ENCODE measurements at regions not wholly inside any gene's neighbourhood (a gene's known extent, or its start where the extent isn't known, plus 50 kb on each side); places are given as distances from the start of the nearest gene placed in this dataset.

DNA sequence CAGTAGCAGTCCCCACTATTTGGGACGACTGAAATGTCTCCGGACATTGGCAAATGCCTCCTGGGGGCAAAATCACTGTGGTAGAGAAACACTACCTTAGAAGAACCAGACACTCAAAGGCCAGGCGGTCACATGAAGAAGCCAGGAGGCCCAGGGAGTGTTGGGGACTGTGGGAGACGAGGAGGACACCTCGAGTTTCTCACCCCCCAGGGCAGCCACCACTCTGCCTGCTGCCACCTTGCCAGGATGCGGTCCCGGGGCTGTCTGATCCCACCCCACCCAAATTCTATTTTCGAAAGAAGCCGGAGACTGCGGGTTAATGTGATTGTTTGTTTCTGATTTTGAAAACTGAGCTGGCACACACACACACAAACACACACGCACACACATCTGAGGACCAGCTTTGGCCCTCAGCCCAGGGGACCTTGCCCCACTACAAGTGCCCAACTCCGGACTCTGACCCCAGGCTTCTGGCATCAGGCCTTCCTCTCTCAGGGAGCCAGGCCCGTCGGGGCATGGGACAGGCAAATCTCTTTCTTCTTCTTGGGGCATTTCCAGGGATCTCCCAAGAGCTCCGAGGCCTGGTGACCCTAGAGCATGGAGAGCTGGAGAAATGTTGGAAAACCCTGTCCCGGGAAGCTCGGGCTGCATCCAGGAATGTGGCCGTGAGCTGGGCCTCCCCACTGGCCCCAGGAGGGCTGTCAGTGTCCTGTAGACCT, 187.5 kb upstream of the PMEPA1 start:
- no peak overlapping the region for H3K27ac ChIP-seq (replicated peaks)
- no peak for DNase-seq (ENCODE audit: low read depth in 1 of 2, low spot score in 1 of 2)
- TF ChIP-seq SPI1 (IDR thresholded peaks at IDR 0.05; ENCODE audit: borderline replicate concordance, low read depth) (no peak), GABPA (IDR thresholded peaks at IDR 0.05; ENCODE audit: low read depth) (no peak), POLR2AphosphoS5 (IDR thresholded peaks at IDR 0.05; ENCODE audit: low read depth) (no peak)
- TF ChIP-seq, protein P1, sequence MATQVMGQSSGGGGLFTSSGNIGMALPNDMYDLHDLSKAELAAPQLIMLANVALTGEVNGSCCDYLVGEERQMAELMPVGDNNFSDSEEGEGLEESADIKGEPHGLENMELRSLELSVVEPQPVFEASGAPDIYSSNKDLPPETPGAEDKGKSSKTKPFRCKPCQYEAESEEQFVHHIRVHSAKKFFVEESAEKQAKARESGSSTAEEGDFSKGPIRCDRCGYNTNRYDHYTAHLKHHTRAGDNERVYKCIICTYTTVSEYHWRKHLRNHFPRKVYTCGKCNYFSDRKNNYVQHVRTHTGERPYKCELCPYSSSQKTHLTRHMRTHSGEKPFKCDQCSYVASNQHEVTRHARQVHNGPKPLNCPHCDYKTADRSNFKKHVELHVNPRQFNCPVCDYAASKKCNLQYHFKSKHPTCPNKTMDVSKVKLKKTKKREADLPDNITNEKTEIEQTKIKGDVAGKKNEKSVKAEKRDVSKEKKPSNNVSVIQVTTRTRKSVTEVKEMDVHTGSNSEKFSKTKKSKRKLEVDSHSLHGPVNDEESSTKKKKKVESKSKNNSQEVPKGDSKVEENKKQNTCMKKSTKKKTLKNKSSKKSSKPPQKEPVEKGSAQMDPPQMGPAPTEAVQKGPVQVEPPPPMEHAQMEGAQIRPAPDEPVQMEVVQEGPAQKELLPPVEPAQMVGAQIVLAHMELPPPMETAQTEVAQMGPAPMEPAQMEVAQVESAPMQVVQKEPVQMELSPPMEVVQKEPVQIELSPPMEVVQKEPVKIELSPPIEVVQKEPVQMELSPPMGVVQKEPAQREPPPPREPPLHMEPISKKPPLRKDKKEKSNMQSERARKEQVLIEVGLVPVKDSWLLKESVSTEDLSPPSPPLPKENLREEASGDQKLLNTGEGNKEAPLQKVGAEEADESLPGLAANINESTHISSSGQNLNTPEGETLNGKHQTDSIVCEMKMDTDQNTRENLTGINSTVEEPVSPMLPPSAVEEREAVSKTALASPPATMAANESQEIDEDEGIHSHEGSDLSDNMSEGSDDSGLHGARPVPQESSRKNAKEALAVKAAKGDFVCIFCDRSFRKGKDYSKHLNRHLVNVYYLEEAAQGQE (IDR thresholded peaks at IDR 0.05; ENCODE audit: insufficient replicate concordance, low read depth) = no peak
- TF ChIP-seq, protein P2, sequence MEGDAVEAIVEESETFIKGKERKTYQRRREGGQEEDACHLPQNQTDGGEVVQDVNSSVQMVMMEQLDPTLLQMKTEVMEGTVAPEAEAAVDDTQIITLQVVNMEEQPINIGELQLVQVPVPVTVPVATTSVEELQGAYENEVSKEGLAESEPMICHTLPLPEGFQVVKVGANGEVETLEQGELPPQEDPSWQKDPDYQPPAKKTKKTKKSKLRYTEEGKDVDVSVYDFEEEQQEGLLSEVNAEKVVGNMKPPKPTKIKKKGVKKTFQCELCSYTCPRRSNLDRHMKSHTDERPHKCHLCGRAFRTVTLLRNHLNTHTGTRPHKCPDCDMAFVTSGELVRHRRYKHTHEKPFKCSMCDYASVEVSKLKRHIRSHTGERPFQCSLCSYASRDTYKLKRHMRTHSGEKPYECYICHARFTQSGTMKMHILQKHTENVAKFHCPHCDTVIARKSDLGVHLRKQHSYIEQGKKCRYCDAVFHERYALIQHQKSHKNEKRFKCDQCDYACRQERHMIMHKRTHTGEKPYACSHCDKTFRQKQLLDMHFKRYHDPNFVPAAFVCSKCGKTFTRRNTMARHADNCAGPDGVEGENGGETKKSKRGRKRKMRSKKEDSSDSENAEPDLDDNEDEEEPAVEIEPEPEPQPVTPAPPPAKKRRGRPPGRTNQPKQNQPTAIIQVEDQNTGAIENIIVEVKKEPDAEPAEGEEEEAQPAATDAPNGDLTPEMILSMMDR (IDR thresholded peaks at IDR 0.05; ENCODE audit: insufficient read depth, low read length) = no peak
- H3K27me3 ChIP-seq (ENCODE audit: insufficient read depth, poor library complexity, severe bottlenecking) = no peaks in the 10 kb centered on the region
- H3K4me3 ChIP-seq (replicated peaks; ENCODE audit: insufficient read depth, low read length) = no peak overlapping the region

DNA sequence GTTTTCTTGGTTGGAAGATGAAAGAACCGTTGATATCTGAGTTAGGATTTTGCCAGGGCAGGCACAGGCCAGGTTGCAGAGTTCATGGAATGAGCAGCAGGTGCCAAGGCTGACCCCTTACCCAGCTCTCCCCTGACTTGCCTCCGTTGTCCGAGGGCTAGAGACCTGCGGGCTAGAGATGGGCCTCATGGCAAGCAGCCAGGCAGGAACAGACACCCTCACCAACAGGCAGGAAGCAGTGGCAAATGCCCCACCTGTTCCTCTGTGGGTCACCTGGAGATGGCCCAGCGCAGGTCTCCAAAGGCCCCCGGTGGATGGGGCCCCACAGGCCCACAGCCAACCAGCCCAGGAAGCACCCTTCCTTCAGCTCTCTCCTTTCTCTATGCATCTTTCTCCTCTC, 186.7 kb upstream of the PMEPA1 start:
- H3K27me3 ChIP-seq (ENCODE audit: insufficient read depth, poor library complexity, severe bottlenecking) = no peaks in the 10 kb centered on the region

DNA sequence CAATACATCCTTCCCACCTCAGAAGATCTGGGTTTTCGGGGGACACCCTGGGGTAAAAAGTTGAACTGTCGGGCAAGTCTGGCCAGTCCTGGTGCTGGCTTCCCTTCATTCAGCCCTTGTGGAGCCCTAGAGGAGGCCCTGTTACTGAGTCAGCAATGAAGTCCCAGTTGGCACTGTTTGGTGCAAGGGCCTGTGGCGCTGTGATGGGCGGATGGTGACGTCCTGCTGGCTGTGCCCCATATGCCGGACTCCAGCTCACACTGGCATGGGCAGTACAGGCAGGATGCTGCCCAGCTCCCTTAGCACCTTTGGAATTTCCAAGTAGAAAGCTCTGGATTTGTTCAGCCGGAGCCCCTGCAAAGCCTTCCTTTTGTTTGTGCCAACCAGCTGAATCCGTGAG, 186.2 kb upstream of the PMEPA1 start:
- H3K27me3 ChIP-seq (ENCODE audit: insufficient read depth, poor library complexity, severe bottlenecking) = no peaks in the 10 kb centered on the region
- no peak for DNase-seq (ENCODE audit: low read depth in 1 of 2, low spot score in 1 of 2)
- no peak for TF ChIP-seq POLR2AphosphoS5 (IDR thresholded peaks at IDR 0.05; ENCODE audit: low read depth)
- TF ChIP-seq, protein P2 (IDR thresholded peaks at IDR 0.05; ENCODE audit: insufficient read depth, low read length) = no peak
- TF ChIP-seq, protein P1 (IDR thresholded peaks at IDR 0.05; ENCODE audit: insufficient replicate concordance, low read depth) = no peak
- TF ChIP-seq SPI1 (IDR thresholded peaks at IDR 0.05; ENCODE audit: borderline replicate concordance, low read depth) = no peak
- no peak for TF ChIP-seq GABPA (IDR thresholded peaks at IDR 0.05; ENCODE audit: low read depth)
- no peak overlapping the region for H3K4me3 ChIP-seq (replicated peaks; ENCODE audit: insufficient read depth, low read length)
- H3K27ac ChIP-seq (replicated peaks) = no peak overlapping the region

More for the DNA sequence above, 186.7 kb upstream of the PMEPA1 start:
- H3K4me3 ChIP-seq (replicated peaks; ENCODE audit: insufficient read depth, low read length) = no peak overlapping the region
- TF ChIP-seq, protein P2 (IDR thresholded peaks at IDR 0.05; ENCODE audit: insufficient read depth, low read length) = no peak
- H3K27ac ChIP-seq (replicated peaks) = no peak overlapping the region
- DNase-seq (ENCODE audit: low read depth in 1 of 2, low spot score in 1 of 2) = no peak
